GM11168 (cell line): ENCODE measurements at regions not wholly inside any gene's neighbourhood (a gene's known extent, or its start where the extent isn't known, plus 50 kb on each side); places are given as distances from the start of the nearest gene placed in this dataset.

ENCODE experiments used
- in situ Hi-C: fragments of 300-500 bp; cut with MboI; formaldehyde crosslinking; loops from one replicate; pipeline ENCODE4 v1.12.0; 2022; ENCODE audit warnings: low sequenced_read_pairs; ENCODE audit not compliant: unreplicated experiment

DNA sequence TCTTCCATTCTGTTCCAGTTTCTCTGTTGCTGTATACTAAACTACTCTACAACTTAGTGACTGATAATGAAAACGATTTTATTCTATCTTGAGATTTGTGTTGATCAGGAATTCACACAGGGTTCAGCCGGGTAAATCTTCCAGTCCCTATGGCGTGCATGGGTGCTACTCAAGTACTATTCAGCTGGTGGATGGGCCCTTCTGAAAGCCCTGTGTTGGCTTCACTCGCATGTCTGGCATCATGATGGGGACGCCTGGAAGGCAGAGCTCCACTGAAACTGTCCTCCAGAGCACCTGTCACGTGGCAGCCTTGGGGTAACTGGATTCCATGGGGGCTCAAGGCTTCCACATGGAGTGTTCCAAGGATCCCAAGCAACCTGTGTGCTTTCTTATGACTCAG is 86.0 kb upstream of the ZMIZ1 start:
- in situ Hi-C loops = no loop called here

DNA sequence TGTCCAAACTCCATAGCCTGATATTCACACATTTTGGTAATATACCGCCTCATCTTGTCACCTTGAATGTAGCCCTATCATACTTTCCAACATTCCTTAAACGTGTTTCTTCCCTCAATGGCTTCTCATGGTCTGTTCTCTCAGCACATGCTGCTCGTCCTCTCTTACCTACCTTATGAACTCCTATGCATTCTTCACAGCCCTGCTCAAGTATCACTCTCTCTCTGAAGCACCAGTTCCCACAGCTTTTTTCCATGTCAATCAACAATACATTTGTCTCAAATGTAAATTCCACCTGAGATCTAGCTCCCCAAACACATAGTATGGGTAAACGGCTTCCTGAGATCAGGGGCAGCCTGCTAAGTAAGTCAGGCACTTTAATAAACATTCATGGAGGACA is 85.2 kb upstream of the ZMIZ1 start:
- in situ Hi-C loops = no loop called here

DNA sequence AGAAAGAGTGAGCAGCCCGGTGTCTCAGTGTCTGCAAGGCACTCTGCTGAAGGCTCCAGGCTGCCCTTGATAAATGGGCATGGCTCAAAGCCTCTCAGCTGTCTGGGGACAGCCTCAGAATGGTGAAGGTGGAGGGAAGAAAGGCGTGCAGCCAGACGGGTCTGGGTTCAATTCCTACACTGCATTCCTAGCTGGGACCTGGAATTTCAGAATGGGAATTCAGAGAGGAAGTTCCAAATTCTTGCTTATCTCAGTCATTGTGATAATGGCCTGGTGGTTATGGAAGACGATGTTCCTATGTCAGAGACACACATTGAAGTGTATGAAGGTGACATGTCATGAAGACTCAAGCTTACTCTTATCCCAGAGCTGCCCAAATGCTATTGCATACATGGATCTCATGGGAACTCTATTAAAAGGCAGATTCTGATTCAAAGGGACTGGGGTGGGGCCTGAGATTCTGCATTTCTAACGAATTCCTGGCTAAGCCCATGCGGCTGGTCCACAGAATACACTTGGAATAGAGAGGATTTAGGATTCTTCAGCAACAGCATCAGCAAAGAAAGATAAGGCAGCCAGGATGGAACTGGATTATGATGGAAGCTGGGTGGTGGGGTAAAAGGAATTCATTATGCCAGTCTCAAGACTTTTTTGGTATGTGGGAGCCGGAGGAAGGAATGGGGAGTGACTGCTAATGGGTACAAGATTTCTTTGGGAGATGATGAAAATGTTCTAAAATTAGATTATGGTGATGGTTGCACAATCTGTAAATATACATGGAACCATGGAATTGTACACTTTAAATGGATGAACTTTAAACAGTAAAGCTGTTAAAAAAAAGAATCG is 82.6 kb upstream of the ZMIZ1 start:
- in situ Hi-C loops = no loop called here

DNA sequence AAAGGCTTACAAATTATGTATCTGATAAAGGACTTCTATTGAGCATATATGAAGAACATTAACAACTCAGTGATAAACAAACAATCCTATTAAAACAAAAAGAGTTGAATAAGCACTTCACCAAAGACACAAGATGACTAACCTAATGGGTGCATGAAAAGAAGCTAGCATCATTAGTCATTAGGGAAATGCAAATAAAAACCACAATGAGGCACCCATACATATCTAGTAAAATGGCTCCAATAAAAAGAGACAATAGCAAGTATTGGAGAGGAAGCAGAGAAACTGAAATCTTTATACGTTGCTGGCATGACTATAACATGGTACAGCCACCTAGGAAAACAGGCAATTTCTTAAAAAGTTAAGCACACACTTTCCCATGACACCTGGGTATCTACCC is 77.6 kb upstream of the ZMIZ1 start:
- in situ Hi-C loops = no loop called here

DNA sequence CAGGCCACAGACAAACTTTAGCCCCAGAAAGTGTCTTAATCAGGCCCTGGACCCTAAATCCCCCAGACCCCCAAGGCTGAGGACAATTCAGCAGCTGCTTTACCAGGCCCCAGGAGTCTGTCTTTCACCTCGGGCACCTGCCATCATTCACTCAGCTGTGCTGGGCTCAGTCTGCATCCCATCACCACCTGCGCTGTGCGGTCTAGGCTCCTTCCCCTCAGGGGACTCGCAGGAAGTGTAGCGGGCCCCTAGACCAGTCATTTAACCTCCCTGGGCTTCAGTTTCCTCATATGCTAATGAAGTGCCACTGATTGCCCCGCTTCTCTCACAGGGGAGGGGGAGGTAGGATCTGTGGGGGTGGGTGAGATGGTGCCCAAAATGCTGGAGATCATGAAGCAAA is 76.4 kb upstream of the ZMIZ1 start:
- in situ Hi-C loops = no loop called here

DNA sequence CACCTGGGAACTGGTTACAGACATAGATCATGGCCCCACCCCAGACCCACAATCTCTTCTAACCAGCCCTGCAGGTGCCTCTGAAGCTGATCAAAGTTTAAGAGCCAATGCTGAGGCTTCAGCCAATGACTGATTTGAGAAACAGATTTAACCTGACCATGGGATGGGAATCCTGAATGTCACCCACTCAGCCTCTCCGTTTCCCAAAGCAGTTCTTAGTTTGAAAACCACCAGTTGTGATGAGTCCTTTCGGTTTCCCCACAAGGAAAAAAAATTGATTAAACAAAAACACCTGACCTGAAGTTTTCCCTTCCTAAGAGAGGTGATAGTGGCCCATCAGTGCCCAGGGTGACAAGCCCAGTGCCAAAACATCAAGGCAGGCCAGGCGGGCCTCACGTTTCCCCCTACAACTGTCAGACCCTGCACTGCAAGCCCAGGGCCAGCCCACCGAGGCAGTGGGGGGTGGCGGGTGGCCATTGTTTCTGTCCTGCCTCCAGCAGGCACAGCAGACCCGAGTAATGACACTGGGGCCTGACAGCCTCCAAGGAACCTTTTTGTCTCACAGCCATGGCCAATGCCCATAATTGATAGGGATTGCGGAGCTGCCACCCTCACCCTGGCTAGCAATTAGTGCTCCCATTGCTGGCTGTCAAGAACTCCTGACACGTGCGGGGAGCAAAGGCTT is 75.4 kb upstream of the ZMIZ1 start:
- in situ Hi-C loops = no loop called here

DNA sequence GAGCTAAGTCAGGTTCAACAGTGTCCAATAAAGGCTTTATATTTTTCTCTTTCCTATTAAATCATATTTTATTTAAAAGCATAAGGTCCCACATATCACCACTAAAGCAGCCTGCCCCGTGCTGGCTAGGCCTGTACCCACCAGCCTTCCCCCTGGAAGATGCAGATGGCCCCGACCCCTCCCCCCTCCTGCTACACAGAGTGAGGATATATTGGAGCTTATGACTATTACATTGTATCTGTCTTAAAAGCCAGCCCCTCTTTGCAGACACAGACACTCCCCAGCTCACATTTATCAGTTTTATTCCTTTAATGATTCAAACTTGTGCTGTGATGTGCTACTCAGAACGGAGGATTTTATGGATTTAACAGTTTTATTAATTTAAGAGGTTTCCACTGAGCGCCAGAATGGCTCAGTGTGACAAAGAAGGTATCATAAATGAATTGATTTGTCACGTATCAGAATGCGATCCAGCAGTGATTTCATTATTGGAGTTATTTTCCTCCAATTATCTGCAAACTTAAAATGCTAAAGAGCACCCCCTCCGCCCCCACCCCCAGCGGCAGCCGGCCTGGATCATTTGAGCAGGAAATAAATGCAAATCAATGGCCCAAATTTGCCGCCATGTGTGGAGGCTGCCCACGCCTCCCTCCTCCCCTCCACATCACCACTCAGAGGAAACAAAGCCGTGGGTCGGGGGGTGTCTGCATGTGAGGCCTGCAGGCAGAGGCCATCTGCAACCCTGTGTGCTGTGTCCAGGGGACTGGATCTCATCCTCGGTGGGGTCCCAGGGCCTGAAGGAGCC is 72.6 kb upstream of the ZMIZ1 start:
- in situ Hi-C loops = no loop called here

DNA sequence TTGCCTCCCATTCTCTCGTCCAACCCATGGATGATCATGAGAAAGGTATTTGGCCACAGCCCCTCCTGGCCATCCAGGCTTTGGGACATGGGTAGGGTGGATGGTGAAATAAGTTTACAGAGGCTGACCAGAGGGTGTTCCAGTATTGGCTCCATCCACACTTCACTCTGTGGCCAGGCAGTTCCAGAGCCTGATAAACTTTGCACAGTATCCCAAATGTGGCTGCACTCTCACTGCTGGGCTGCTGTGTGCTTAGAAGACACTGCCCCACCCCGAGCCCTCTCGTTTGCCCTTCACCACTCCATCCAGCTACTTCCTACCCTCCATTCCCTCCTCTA is 72.0 kb upstream of the ZMIZ1 start:
- in situ Hi-C loops = no loop called here

DNA sequence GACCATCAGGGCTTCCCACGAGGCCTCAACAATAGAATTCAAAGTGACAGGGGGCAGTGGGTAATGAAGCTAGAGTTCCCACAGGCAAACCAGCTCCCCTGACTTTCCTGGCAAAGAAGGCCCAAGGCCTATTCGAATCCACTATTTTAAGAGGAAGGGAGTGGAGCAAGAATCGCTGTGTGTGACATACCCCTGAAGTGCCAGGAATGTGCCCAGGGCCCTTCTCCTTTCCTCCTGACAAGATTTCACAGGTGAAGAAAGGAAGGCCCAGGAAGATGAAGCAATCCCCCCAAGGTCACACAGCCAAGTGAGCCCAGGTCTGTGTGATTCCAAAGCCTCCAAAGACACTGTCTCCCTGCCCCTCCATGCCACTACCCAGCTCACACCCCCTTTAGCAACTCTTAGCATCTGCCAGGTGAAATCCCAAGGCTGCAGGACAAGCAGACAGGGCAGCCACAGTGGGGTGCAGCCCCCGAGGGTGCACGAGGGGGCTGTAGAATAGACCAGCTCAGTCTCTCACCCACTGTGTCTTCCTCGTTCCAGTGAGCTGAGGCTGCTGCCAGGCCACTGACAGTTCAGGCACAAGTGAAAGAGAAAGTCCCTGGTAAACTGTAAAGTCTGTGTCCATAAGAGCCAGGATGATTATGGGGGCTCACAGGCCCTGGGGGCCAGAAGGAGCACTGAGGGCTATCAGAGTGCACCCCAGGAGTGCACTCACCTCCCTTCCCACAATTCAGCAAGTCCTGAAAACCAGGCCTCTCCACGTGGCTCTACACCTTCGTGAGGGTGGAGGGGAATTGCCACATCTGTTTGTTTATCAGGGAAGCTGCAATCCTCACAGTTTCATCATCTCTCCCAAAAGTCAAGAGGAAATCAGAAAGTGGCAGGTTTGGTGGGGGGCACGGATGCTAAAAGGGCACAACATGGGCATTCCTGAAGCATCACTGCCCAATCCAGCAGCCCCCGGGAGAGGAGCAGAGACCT is 70.8 kb upstream of the ZMIZ1 start:
- in situ Hi-C loops = no loop called here

DNA sequence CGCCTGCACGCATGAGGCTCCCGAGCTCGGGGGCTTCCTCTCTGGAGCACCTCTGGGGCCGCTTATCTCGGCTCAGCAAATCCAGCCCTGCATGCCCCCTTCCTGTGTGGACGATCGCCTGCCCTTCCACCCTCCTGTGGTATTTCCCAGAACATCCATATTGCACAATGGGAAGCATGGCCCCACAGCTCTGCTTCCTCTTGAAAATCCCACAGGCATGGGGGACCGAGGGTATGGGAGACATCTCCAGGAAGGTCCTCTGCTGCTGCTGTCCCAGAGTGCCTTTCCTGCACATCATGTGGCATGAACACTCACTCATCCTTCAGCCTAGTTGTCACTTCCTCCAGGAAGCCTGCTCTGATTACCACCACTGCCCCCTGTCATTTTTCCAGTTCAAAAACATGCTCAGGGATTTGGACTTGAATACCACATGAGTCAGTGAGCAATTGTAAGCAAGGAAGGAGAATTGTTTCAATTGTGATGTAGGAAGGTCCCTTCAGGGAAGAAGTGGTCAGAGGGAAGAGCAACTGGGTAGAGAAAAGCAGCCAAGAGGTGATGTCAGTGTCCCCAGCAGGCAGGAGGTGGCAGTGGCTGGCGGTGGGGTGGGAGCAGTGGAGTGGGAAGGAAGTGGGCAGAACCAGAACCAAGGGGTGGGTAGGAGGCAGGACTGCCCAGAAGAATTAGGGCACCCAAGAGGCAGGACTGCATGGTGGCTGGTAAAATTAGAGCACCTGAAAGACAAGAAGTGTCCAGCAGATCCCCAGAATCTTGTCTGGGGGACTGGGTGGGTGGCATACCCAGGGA is 67.5 kb upstream of the ZMIZ1 start:
- in situ Hi-C loops = no loop called here

DNA sequence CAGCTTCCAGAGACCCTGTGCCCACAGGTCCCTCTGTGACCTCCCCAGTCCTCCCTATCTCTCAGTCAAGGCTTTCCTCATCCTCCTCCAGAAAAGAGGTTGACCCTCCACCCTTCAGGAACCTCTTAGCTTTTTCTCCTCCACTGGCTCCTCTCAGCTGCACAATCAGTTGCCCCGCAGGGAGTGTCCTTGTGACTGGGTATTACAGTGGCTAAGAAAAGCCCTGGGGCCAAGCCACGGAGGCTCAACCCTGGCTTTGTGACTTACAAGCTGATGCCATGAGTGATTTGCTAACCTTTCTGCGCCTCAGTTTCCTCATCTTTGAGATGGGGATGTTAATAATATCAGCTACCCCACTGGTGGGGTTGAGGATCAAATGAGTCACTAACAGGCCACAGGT is 66.4 kb upstream of the ZMIZ1 start:
- in situ Hi-C loops = no loop called here

DNA sequence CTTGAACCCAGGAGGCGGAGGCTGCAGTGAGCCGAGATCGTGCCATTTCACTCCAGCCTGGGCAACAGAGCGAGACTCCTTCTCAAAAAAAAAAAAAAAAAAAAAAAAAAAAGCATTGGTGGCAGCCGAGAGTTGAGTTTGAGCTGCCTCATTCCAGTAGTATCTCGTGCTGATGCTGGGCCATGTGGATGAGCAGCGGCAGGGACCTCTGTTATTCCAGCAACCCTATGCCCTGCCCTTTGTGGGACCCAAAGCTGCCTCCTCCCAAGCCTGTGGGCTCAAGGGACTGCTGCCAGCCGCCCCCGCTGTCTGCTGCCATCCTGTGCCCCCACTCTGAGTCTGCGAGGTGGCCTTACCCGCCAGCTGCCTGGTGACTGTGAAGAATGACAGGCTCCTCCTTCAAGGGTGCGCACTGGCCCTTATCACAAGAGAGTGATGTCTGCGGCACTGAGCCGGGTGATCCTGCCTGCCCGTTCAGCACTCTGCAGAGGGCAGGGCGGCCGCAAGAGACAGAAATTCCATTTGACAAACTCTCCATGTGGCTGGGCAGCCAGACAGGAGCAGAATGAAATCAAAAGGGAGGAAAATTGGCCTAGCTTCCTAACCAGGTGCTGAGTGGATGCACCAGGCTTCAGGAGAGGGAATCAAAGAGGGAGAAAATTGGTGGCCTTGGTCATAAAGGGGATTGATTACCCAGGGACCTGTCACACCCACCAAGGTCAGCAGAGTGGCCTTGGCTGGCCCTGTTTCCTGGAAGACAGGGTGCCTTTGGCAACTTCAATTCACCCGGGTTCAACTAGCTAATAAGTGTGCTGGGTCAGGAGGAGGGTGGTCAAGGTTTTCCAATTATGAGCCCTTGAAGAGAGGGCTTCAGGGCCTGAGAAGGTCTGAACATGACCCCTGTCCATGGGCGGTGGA is 65.3 kb upstream of the ZMIZ1 start:
- in situ Hi-C loops = no loop called here

DNA sequence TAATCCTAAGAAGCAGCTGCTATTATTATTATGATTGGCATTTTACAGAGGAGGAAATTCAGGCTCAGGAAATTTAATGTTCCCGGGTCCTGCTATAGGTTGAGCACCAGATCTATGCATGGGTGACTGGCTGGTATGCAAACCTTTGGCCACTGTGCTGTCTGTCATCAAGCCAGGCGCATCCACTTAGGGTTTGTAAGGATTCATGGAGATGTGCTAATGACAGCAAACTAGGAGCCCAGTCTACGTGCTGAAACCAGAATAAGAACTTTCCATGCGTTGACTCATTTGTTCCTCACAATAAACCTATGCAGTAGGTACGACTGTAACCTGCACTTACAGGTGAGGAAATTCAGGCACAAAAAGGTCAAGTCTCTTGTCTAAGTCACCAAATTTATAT is 64.5 kb upstream of the ZMIZ1 start:
- in situ Hi-C loops = no loop called here

DNA sequence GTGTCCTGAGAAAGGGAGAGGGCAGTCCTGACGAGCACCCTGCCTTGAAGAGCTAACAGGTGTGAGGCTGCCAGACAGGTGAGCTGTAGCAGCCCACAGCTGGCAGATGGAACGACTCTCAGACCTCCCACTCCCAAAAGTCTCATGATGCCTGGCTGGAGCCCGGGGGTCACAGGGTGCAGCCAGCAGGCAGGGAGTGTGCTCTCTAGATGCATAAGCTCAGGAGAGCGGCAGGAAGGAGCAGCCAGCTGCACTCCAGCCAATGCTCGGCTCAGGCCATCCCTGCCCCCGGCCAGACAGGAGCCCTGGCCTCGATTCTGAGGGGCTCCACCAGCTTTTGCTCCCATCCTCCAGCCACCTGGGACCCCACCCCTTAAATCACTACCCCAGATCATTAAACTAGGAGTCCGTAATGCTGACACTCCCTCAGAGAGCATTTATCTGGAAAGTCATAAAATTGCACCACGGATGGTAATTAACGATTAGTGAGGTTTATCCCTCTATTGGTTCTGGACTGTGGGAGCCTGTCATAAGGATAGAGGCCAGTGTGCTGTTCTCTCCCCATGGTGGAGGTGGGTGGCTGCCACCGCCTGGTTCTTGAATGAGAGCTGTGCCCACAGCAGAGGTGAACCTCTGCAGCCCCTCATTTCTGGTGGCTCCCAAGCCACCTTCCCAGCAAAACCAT is 63.5 kb upstream of the ZMIZ1 start:
- in situ Hi-C loops = no loop called here

DNA sequence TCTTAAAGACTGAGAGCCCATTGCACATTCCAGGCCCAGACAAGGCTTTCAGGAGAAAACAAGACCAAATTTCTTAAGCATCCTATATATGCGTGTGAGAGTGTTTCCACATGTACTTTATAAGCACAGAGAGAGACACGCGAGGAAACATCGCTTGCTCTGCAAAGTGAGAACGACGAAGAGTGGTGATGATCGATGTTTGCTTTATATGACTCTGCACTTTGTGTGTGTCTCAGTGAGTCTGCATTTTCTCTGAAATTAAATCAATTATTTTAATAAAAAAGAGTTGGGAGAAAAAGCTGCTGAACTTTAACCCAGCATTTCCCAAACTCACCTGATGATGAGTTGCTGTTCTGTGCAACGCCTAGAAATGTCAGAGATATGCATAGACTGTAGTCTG is 61.7 kb upstream of the ZMIZ1 start:
- in situ Hi-C loops = no loop called here

DNA sequence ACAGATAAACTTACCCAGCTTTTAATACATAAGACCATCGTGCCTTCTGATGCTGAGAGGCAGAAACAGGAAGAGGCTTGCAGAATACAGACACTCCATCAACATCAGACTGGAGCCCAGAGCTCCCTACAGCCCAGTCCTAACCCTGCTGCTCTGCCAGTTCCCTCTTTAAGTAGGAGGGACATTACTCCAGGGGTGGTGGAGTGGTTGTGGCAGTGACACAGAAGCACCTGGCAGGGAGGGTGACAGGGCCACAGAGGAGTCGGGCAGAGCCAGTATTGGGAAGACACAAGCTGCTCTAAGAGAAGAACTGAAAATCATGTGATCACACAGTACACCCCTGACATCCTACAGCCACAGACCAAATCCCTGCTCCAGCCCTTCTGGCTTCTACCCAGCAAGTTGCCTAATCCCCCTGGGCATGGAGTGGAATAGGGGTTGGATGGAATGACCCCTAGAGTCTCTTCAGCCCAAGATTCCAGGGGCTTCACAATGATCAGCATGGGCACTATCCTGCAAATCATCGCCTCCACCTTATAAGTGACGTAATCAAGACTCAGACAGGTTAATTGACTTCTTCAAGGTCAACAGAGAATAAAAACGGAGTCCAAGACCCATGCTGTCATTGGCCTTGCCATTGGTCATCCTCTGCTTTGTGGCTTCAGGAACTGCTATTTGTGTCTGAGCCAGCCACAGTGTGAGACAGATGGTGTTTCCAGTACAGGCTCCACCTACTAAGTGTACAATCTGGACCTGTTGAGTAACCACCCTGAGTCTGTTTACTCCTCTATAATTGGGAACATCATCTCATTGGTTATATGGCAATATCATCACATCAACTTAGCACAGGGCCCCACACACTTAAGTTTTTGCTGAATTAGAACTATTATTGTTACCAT is 61.1 kb upstream of the ZMIZ1 start:
- in situ Hi-C loops = no loop called here

DNA sequence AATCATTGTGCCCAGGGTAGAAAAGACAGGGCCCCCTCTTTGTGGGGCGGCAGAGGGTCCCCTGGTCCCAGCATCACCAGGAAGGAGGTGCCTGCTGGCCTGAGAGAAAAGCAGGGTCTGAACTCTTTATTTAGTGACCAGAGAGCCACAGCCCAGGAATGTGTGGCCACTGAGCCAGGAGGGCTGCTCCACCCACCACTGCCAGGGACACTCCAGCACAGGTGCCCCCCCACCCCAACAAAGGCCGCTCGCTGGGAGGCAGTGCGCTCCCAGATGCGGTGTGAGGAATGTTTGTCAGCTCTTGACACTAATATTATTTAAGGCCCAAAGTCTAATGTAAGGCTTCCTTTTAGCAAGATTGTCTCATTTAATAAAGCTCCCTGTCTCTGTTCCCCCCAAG is 59.6 kb upstream of the ZMIZ1 start:
- in situ Hi-C loops = no loop called here
